K562 (cell line): ENCODE measurements at regions not wholly inside any gene's neighbourhood (a gene's known extent, or its start where the extent isn't known, plus 50 kb on each side); places are given as distances from the start of the nearest gene placed in this dataset.

Experiments
- ATAC-seq: fragments of 200-7000 bp; cut with Tn5 transposase; 3 replicates; pipeline ENCODE4 v1.9.1; 2020; ENCODE audit warnings: moderate library complexity
- BruUV-seq: library from RNA; stranded (reverse); fragments of 400-500 nt; replicated peaks from 2 replicates; lab custom pipeline; 2021; lab: Mats Ljungman, UMichigan
- CTCF ChIA-PET: fragments of 300-600 bp; formaldehyde crosslinking; extraction: SDS; loops from one replicate; lab custom pipeline; 2021; ENCODE audit warnings: low intra/inter-chr PET ratio; lab: Yijun Ruan, JAX
- POLR2A ChIA-PET: fragments of 300-600, 350-650 bp; sonication (Branson Sonifier 250); formaldehyde crosslinking; extraction: SDS; loops from one replicate; lab custom pipeline; 2021; ENCODE audit warnings: antibody characterized with exemption, inconsistent platforms; lab: Yijun Ruan, JAX
- DNase-seq, 4 experiments: peaks; one replicate each; pipeline versions ENCODE4 v3.0.0 to v3.0.0-alpha.2; 2011 to 2018; ENCODE audit warnings: low spot score in 3 of 4, mixed read lengths in 3 of 4; ENCODE audit errors: extremely low read depth in 1 of 4
- FAIRE-seq: peaks from 2 replicates; lab custom pipeline; 2011; peaks lifted over from hg19 to GRCh38; lab: Jason Lieb, UNC
- H2AFZ ChIP-seq: 2 replicates; pipeline ENCODE4 v1.6.0; 2011; ENCODE audit warnings: low read depth, low read length, control low read depth, inconsistent platforms
- H3K27ac ChIP-seq: fragments of 200-600 bp; 3 replicates; pipeline ENCODE4 v1.8.0; 2011; ENCODE audit warnings: low read depth, mild to moderate bottlenecking, control low read depth, inconsistent platforms, low read length, moderate library complexity, mixed read lengths; ENCODE audit errors: extremely low read depth
- H3K27me3 ChIP-seq, 2 experiments: fragments of 300-600 bp in 1 of 2; 2 replicates in 1 of 2; 3 replicates in 1 of 2; pipeline versions ENCODE4 v1.6.0 to v1.8.0; 2011; ENCODE audit warnings: inconsistent platforms in 2 of 2, low read length in 2 of 2, mild to moderate bottlenecking in 1 of 2, mixed read lengths in 1 of 2, moderate library complexity in 1 of 2; ENCODE audit not compliant: control insufficient read depth in 2 of 2, insufficient read depth in 2 of 2
- H3K36me3 ChIP-seq: fragments of 300-600 bp; 3 replicates; pipeline ENCODE4 v1.8.0; 2011; ENCODE audit warnings: mild to moderate bottlenecking, low read length, inconsistent platforms; ENCODE audit not compliant: control insufficient read depth, insufficient read depth
- H3K4me1 ChIP-seq, 2 experiments: fragments of 200-600 bp in 1 of 2; replicated peaks in 1 of 2; 2 replicates in 1 of 2; 3 replicates in 1 of 2; pipeline versions ENCODE4 v1.5.1 to v1.8.0; 2011; ENCODE audit warnings: inconsistent platforms in 2 of 2, low read length in 2 of 2, mild to moderate bottlenecking in 1 of 2, mixed read lengths in 1 of 2, moderate library complexity in 1 of 2; ENCODE audit not compliant: control insufficient read depth in 2 of 2, insufficient read depth in 2 of 2
- H3K4me2 ChIP-seq: 2 replicates; pipeline ENCODE4 v1.6.1; 2011; ENCODE audit warnings: low read length, control low read depth, inconsistent platforms, mixed read lengths; ENCODE audit not compliant: insufficient read depth
- H3K4me3 ChIP-seq: fragments of 200-600 bp; sonication (generic), shearing (Covaris generic); 2 replicates; pipeline ENCODE4 v1.5.1; 2016; ENCODE audit warnings: control low read depth, inconsistent platforms
- H3K79me2 ChIP-seq: fragments of 200-600 bp; 3 replicates; pipeline ENCODE4 v1.8.0; 2011; ENCODE audit warnings: low read length, inconsistent platforms; ENCODE audit not compliant: control insufficient read depth, insufficient read depth
- H3K9ac ChIP-seq, 2 experiments: 2 replicates each; pipeline versions ENCODE4 v1.6.0 to v1.6.1; 2011; ENCODE audit warnings: low read depth in 2 of 2, low read length in 2 of 2, control low read depth in 1 of 2, inconsistent platforms in 1 of 2, mild to moderate bottlenecking in 1 of 2, mixed read lengths in 1 of 2; ENCODE audit not compliant: insufficient read depth in 1 of 2
- H3K9me1 ChIP-seq: one replicate; pipeline ENCODE4 v1.6.0; 2011; ENCODE audit warnings: inconsistent platforms, mild to moderate bottlenecking, low read length, moderate library complexity; ENCODE audit not compliant: control insufficient read depth, insufficient read depth
- H3K9me3 ChIP-seq: replicated peaks from 2 replicates; pipeline ENCODE4 v1.5.1; 2011; ENCODE audit warnings: low read depth, low read length, inconsistent platforms; ENCODE audit not compliant: control insufficient read depth, insufficient read depth
- H4K20me1 ChIP-seq: replicated peaks from 2 replicates; pipeline ENCODE4 v1.6.1; 2011; ENCODE audit warnings: low read length, inconsistent platforms, mixed read lengths; ENCODE audit not compliant: control insufficient read depth, insufficient read depth
- CTBP1 ChIP-seq: fragments of 450-650 bp; IDR thresholded peaks from 2 replicates; pipeline ENCODE4 v1.6.1; 2016; ENCODE audit warnings: borderline replicate concordance
- E2F8 ChIP-seq: fragments of 450-650 bp; IDR thresholded peaks from 2 replicates; pipeline ENCODE4 v1.7.1; 2018; ENCODE audit warnings: mild to moderate bottlenecking, low read depth; ENCODE audit not compliant: partially characterized antibody
- EHMT2 ChIP-seq: fragments of 450-650 bp; IDR thresholded peaks from 2 replicates; pipeline ENCODE4 v1.6.1; 2018; ENCODE audit warnings: antibody characterized with exemption
- ETV1 ChIP-seq: fragments of 450-650 bp; conservative IDR thresholded peaks from 2 replicates; pipeline ENCODE4 v1.6.1; 2016; ENCODE audit warnings: missing genetic modification characterization, control low read depth, low read depth, missing compliant biosample characterization
- EZH2 ChIP-seq: IDR thresholded peaks from 2 replicates; pipeline ENCODE4 v1.6.1; 2012; ENCODE audit warnings: low read depth, mild to moderate bottlenecking, inconsistent platforms, low read length, borderline replicate concordance
- GABPB1 ChIP-seq: sonication (generic); formaldehyde crosslinking; IDR thresholded peaks from 2 replicates; pipeline ENCODE4 v1.8.0; 2022; ENCODE audit warnings: mild to moderate bottlenecking, missing genetic modification reagents
- GATA2 ChIP-seq: sonication (generic); formaldehyde crosslinking; IDR thresholded peaks from 2 replicates; pipeline ENCODE4 v1.4.0; 2020; ENCODE audit warnings: mild to moderate bottlenecking, missing genetic modification reagents
- MBD1 ChIP-seq: fragments of 250-450 bp; sonication (Bioruptor Pico); IDR thresholded peaks from 2 replicates; pipeline ENCODE4 v1.8.0; 2022; ENCODE audit warnings: inconsistent platforms
- MEF2D ChIP-seq: conservative IDR thresholded peaks from 2 replicates; pipeline ENCODE4 v1.6.1; 2016; ENCODE audit warnings: low read depth, missing genetic modification characterization, missing compliant biosample characterization
- MYC ChIP-seq, 2 experiments: fragments of 250-450 bp in 1 of 2; sonication (Bioruptor Pico) in 1 of 2; IDR thresholded peaks; 2 replicates each; pipeline versions ENCODE4 v1.5.1 to v1.6.1; 2012 to 2021; ENCODE audit warnings: low read depth in 2 of 2, borderline replicate concordance in 1 of 2, improper control_type of control experiment in 1 of 2, low read length in 1 of 2, mild to moderate bottlenecking in 1 of 2, moderate library complexity in 1 of 2
- RBM34 ChIP-seq: fragments of 200-400 bp; formaldehyde crosslinking; IDR thresholded peaks from 2 replicates; pipeline ENCODE4 v1.6.1; 2018; ENCODE audit warnings: low read length, borderline replicate concordance; ENCODE audit not compliant: insufficient read depth
- RHOXF2B ChIP-seq: fragments of 250-450 bp; sonication (Bioruptor Pico); conservative IDR thresholded peaks from 2 replicates; pipeline ENCODE4 v1.5.1; 2021
- SMARCB1 ChIP-seq: IDR thresholded peaks from 2 replicates; pipeline ENCODE4 v1.6.1; 2011; ENCODE audit warnings: improper control_type of control experiment, low read depth; ENCODE audit not compliant: insufficient read length
- STAT5A ChIP-seq: IDR thresholded peaks from 2 replicates; pipeline ENCODE4 v1.6.1; 2012; ENCODE audit warnings: low read length, inconsistent platforms, borderline replicate concordance
- YY1 ChIP-seq, 3 experiments: IDR thresholded peaks; 2 replicates each; pipeline ENCODE4 v1.6.1; 2011; ENCODE audit warnings: low read length in 2 of 3, mild to moderate bottlenecking in 2 of 3, moderate library complexity in 2 of 3, borderline replicate concordance in 1 of 3, control low read depth in 1 of 3, low read depth in 1 of 3; ENCODE audit not compliant: insufficient read depth in 3 of 3, insufficient replicate concordance in 2 of 3, control insufficient read depth in 1 of 3, insufficient read length in 1 of 3; ENCODE audit errors: extremely low read depth in 1 of 3
- ZNF311 ChIP-seq: fragments of 250-450 bp; sonication (Bioruptor Pico); IDR thresholded peaks from 2 replicates; pipeline ENCODE4 v1.4.0; 2020; ENCODE audit warnings: mild to moderate bottlenecking, moderate library complexity
- ZNF551 ChIP-seq: fragments of 250-450 bp; sonication (Bioruptor Pico); IDR thresholded peaks from 2 replicates; pipeline ENCODE4 v1.5.0; 2021; ENCODE audit warnings: mild to moderate bottlenecking, moderate library complexity
- ZNF583 ChIP-seq: fragments of 250-450 bp; sonication (Bioruptor Pico); IDR thresholded peaks from 2 replicates; pipeline ENCODE4 v1.4.0; 2020
- WGBS: fragments of 100-300 bp; shearing (Covaris generic); methylation state at CpG from one replicate; pipeline ENCODE4 v1.1.6; 2016; ENCODE audit warnings: low coverage, mixed read lengths; ENCODE audit not compliant: insufficient coverage; ENCODE audit errors: missing lambda C conversion rate; 5-methylcytosine and 5-hydroxymethylcytosine counted together
- in situ Hi-C: fragments of 300-500 bp; cut with MboI; formaldehyde crosslinking; loops from 4 replicates; pipeline ENCODE4 v1.15.0; 2018; ENCODE audit warnings: inconsistent platforms, mixed read lengths
- intact Hi-C: fragments of 100-400 bp; cut with micrococcal nuclease; formaldehyde crosslinking; loops from 2 replicates; pipeline ENCODE4 v1.14.2; 2022

- TF ChIP-seq E2F8: no peak
- no peak for TF ChIP-seq ZNF311 (CRISPR knock-in tag)
Measured at GRCh38 chr7:136292365-136292764, 315.2 kb upstream of the MTPN start (continued).

DNA sequence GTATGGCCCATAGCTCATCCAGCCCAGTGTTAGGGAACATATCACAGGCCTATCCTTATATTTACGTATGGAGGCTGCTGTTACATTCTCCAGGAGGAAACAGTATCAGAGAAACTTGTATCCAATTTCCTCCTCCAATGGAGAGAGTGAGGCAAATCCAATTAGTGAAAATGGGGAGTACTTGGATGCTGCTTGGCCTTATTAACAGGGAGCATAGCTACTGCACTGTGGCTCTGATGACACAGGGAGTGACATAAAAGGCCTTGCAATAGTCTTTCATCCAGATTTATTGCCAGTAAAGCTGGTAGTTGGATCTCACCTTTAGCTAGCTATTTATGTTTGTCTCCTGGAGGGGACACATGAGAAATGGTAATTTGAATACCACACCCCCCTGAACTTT is 313.2 kb upstream of the MTPN start:
- no peaks in the 10 kb centered on the region for H3K4me1 ChIP-seq
- no peaks in the 10 kb centered on the region for H3K9me3 ChIP-seq
- ATAC-seq: no peak
- no peak for TF ChIP-seq ZNF583 (CRISPR knock-in tag)
- no peak for TF ChIP-seq EZH2
- no peak for TF ChIP-seq MEF2D (tag)
- TF ChIP-seq YY1 (IDR thresholded peaks at IDR 0.05; ENCODE audit: borderline replicate concordance in 1 of 3, control insufficient read depth in 1 of 3, extremely low read depth in 1 of 3, insufficient read depth in 3 of 3, insufficient read length in 1 of 3, insufficient replicate concordance in 2 of 3, low read depth in 1 of 3, low read length in 2 of 3): no peak
- no peak for TF ChIP-seq ZNF551 (CRISPR knock-in tag)
- TF ChIP-seq GABPB1 (CRISPR knock-in tag): no peak
- no peak for TF ChIP-seq EHMT2
- TF ChIP-seq RBM34: no peak
- no peak for TF ChIP-seq SMARCB1
- no peak for TF ChIP-seq ETV1
- no peak for TF ChIP-seq CTBP1
- no peak for TF ChIP-seq GATA2 (CRISPR knock-in tag)
- no peak for TF ChIP-seq STAT5A
- no peak for TF ChIP-seq RHOXF2B (CRISPR knock-in tag)
- no peak for TF ChIP-seq MBD1 (CRISPR knock-in tag)
- no peak for TF ChIP-seq MYC (IDR thresholded peaks at IDR 0.05; ENCODE audit: low read depth, low read length)
- no peak for TF ChIP-seq MYC (CRISPR knock-in tag; IDR thresholded peaks at IDR 0.05; ENCODE audit: borderline replicate concordance, low read depth)

More for the DNA sequence above, 313.2 kb upstream of the MTPN start:
- no peak overlapping the region for H3K9ac ChIP-seq
- H3K27me3 ChIP-seq: no peaks in the 10 kb centered on the region
- intact Hi-C loops: no loop called here
- no peak overlapping the region for H3K27ac ChIP-seq
- H2AFZ ChIP-seq: no peak overlapping the region
- POLR2A ChIA-PET: interaction anchor here (0.6 to 0.7 kb wide), 3 partner anchors 13 to 627 kb away, joined by 3 read pairs; no protein-coding TSS in a partner anchor
- 57% methylated on average over 1 of the region's 1 CpG for WGBS
- no peaks in the 10 kb centered on the region for H4K20me1 ChIP-seq
- no peaks in the 10 kb centered on the region for H3K36me3 ChIP-seq
- BruUV-seq: no TSS peak
- H3K4me2 ChIP-seq: no peak overlapping the region
- DNase-seq (no peak), FAIRE-seq (no peak)
- H3K4me3 ChIP-seq: no peak overlapping the region
- CTCF ChIA-PET: no interaction called here
- H3K9me1 ChIP-seq: no peaks in the 10 kb centered on the region
- no peaks in the 10 kb centered on the region for H3K79me2 ChIP-seq
- in situ Hi-C loops: no loop called here
